IMR-90 (cell line): ENCODE measurements at regions not wholly inside any gene's neighbourhood (a gene's known extent, or its start where the extent isn't known, plus 50 kb on each side); places are given as distances from the start of the nearest gene placed in this dataset.

Source experiments
- ATAC-seq: fragments of 200-7000 bp; cut with Tn5 transposase; 2 replicates; pipeline ENCODE4 v1.9.1; 2020; ENCODE audit warnings: low read depth, mild to moderate bottlenecking, moderate library complexity
- BruUV-seq: library from RNA; stranded (reverse); fragments of 400-500 nt; replicated peaks from 2 replicates; lab custom pipeline; 2021; lab: Mats Ljungman, UMichigan
- CTCF ChIA-PET: fragments of 300-600 bp; formaldehyde crosslinking; extraction: SDS; loops from one replicate; lab custom pipeline; 2021; ENCODE audit warnings: antibody characterized with exemption; lab: Yijun Ruan, JAX
- POLR2A ChIA-PET: fragments of 300-600 bp; sonication (Branson Sonifier 250); formaldehyde crosslinking; loops from one replicate; lab custom pipeline; 2022; ENCODE audit warnings: antibody characterized with exemption; ENCODE audit not compliant: unreplicated experiment; lab: Charles Lee
- DNase-seq: peaks from one replicate; pipeline ENCODE4 v3.0.0; 2013
- H2AFZ ChIP-seq: replicated peaks from 2 replicates; pipeline ENCODE3; 2013; ENCODE audit warnings: low read length, mild to moderate bottlenecking; ENCODE audit not compliant: poor library complexity
- H2AK5ac ChIP-seq: 2 replicates; pipeline ENCODE4 v1.6.1; 2013; ENCODE audit warnings: low read depth, low read length, inconsistent platforms
- H2AK9ac ChIP-seq: replicated peaks from 2 replicates; pipeline ENCODE3; 2013; ENCODE audit warnings: mild to moderate bottlenecking, low read depth, low read length, moderate library complexity; ENCODE audit not compliant: poor library complexity
- H2BK120ac ChIP-seq: 2 replicates; pipeline ENCODE4 v1.6.1; 2013; ENCODE audit warnings: low read depth, low read length, inconsistent platforms
- H2BK15ac ChIP-seq: 3 replicates; pipeline ENCODE4 v1.6.1; 2013; ENCODE audit warnings: low read depth, low read length, inconsistent platforms
- H2BK20ac ChIP-seq: 2 replicates; pipeline ENCODE4 v1.6.1; 2013; ENCODE audit warnings: low read depth, mild to moderate bottlenecking, inconsistent platforms, low read length, moderate library complexity
- H2BK5ac ChIP-seq: 2 replicates; pipeline ENCODE4 v1.6.1; 2013; ENCODE audit warnings: mild to moderate bottlenecking, low read depth, low read length, inconsistent platforms; ENCODE audit not compliant: poor library complexity, severe bottlenecking
- H3K14ac ChIP-seq: replicated peaks from 2 replicates; pipeline ENCODE4 v1.6.1; 2013; ENCODE audit warnings: low read depth, low read length, inconsistent platforms
- H3K18ac ChIP-seq: 2 replicates; pipeline ENCODE4 v1.6.1; 2013; ENCODE audit warnings: low read depth, low read length, control low read depth
- H3K23ac ChIP-seq: 2 replicates; pipeline ENCODE4 v1.6.1; 2013; ENCODE audit warnings: low read depth, low read length, inconsistent platforms
- H3K27ac ChIP-seq: 2 replicates; pipeline ENCODE4 v1.5.1; 2013; ENCODE audit warnings: mild to moderate bottlenecking, control low read depth, low read length; ENCODE audit not compliant: insufficient read depth
- H3K27me3 ChIP-seq: 2 replicates; pipeline ENCODE4 v1.6.1; 2013; ENCODE audit warnings: low read length; ENCODE audit not compliant: control insufficient read depth, insufficient read depth
- H3K36me3 ChIP-seq: 2 replicates; pipeline ENCODE4 v1.6.1; 2013; ENCODE audit warnings: low read length, mixed read lengths; ENCODE audit not compliant: control insufficient read depth, insufficient read depth
- H3K4ac ChIP-seq: 2 replicates; pipeline ENCODE4 v1.6.1; 2013; ENCODE audit warnings: low read depth, low read length, inconsistent platforms
- H3K4me1 ChIP-seq: 2 replicates; pipeline ENCODE4 v1.6.1; 2013; ENCODE audit warnings: low read length, mixed read lengths; ENCODE audit not compliant: control insufficient read depth, insufficient read depth
- H3K4me2 ChIP-seq: 2 replicates; pipeline ENCODE4 v1.6.1; 2013; ENCODE audit warnings: low read depth, mild to moderate bottlenecking, control low read depth, low read length, moderate library complexity
- H3K4me3 ChIP-seq: 2 replicates; pipeline ENCODE4 v1.5.1; 2013; ENCODE audit warnings: low read depth, mild to moderate bottlenecking, control low read depth, low read length, moderate library complexity; ENCODE audit not compliant: insufficient read depth
- H3K56ac ChIP-seq: 2 replicates; pipeline ENCODE4 v1.6.1; 2013; ENCODE audit warnings: low read length, inconsistent platforms; ENCODE audit not compliant: insufficient read depth; ENCODE audit errors: extremely low read depth
- H3K79me1 ChIP-seq, 2 experiments: 2 replicates each; pipeline ENCODE4 v1.6.1; 2013; ENCODE audit warnings: low read length in 2 of 2, inconsistent platforms in 1 of 2, low read depth in 1 of 2
- H3K9ac ChIP-seq: 2 replicates; pipeline ENCODE4 v1.6.1; 2013; ENCODE audit warnings: low read depth, low read length, control low read depth
- H3K9me1 ChIP-seq: 2 replicates; pipeline ENCODE4 v1.6.1; 2013; ENCODE audit warnings: low read length, inconsistent platforms; ENCODE audit not compliant: insufficient read depth
- H3K9me3 ChIP-seq: 2 replicates; pipeline ENCODE4 v1.6.1; 2013; ENCODE audit warnings: low read length; ENCODE audit not compliant: control insufficient read depth, insufficient read depth
- H4K20me1 ChIP-seq: 2 replicates; pipeline ENCODE4 v1.6.1; 2013; ENCODE audit warnings: low read length, inconsistent platforms; ENCODE audit not compliant: insufficient read depth
- H4K5ac ChIP-seq: 2 replicates; pipeline ENCODE4 v1.6.1; 2013; ENCODE audit warnings: mild to moderate bottlenecking, low read depth, low read length, control low read depth
- H4K8ac ChIP-seq, 2 experiments: 2 replicates each; pipeline ENCODE4 v1.6.1; 2013; ENCODE audit warnings: low read depth in 2 of 2, low read length in 2 of 2, control low read depth in 1 of 2, inconsistent platforms in 1 of 2
- H4K91ac ChIP-seq: 2 replicates; pipeline ENCODE4 v1.6.1; 2013; ENCODE audit warnings: low read depth, low read length, inconsistent platforms; ENCODE audit not compliant: insufficient read depth
- CHD1 ChIP-seq: IDR thresholded peaks from 2 replicates; pipeline ENCODE4 v1.6.1; 2012; ENCODE audit warnings: low read depth, low read length, improper control_type of control experiment
- SMC3 ChIP-seq: fragments of 150-350 bp; IDR thresholded peaks from 2 replicates; pipeline ENCODE4 v1.6.1; 2016; ENCODE audit warnings: low read depth, mild to moderate bottlenecking, antibody characterized with exemption, low read length, moderate library complexity
- WGBS, 2 experiments: methylation state at CpG; one replicate each; pipeline versions ENCODE4 v1.1.5 to v1.1.7; 2013; ENCODE audit warnings: missing lambda C conversion rate in 2 of 2; ENCODE audit not compliant: insufficient read length in 1 of 2; ENCODE audit errors: extremely low coverage in 2 of 2; 5-methylcytosine and 5-hydroxymethylcytosine counted together
- dilution Hi-C: fragments of 300-500 bp; cut with HindIII; formaldehyde crosslinking; loops from one replicate; pipeline ENCODE4 v1.14.3; 2018; ENCODE audit warnings: low sequenced_read_pairs; ENCODE audit not compliant: unreplicated experiment
- in situ Hi-C: fragments of 300-500 bp; cut with MboI; formaldehyde crosslinking; loops from 3 replicates; pipeline ENCODE4 v1.14.3; 2019; ENCODE audit warnings: low sequenced_read_pairs, inconsistent platforms, mixed read lengths
- intact Hi-C: fragments of 100-400 bp; cut with micrococcal nuclease; formaldehyde crosslinking; loops from 2 replicates; pipeline ENCODE4 v1.10.0; 2022

- Histone ChIP-seq H3K56ac (no peak overlapping the region), H3K18ac (no peak overlapping the region), H3K23ac (no peak overlapping the region), H4K5ac (no peak overlapping the region), H4K8ac (no peak overlapping the region), H2AK5ac (no peak overlapping the region), H3K27me3 (no peaks in the 10 kb centered on the region), H3K27ac (no peak overlapping the region), H3K4me1 (no peaks in the 10 kb centered on the region), H3K9me1 (no peaks in the 10 kb centered on the region), H2BK20ac (no peak overlapping the region), H2AFZ (no peak overlapping the region), H3K79me1 (no peaks in the 10 kb centered on the region), H3K4ac (no peak overlapping the region), H3K4me3 (no peak overlapping the region), H2BK15ac (no peak overlapping the region), H4K20me1 (no peaks in the 10 kb centered on the region), H3K36me3 (no peaks in the 10 kb centered on the region), H4K91ac (no peak overlapping the region), H2AK9ac (no peak overlapping the region), H3K14ac (no peak overlapping the region), H3K4me2 (no peak overlapping the region), H3K9ac (no peak overlapping the region), H2BK5ac (no peak overlapping the region), H2BK120ac (no peak overlapping the region), H3K9me3 (peaks cover 34% of the 10 kb centered on the region)
- ChIA-PET CTCF (no interaction called here), POLR2A (no interaction called here)
- dilution Hi-C loops (no loop called here), intact Hi-C loops (no loop called here), in situ Hi-C loops (no loop called here)
- BruUV-seq = no TSS peak
- DNase-seq = no peak
- 70% methylated on average over 19 of the region's 75 CpGs; no CpG with 5 or more reads in 1 of the 2 experiments for WGBS, 2 experiments
- TF ChIP-seq SMC3 (no peak), CHD1 (no peak)
- no peak for ATAC-seq
These were observed 177.7 kb downstream of the OR4M2 start for GRCh38 chr15:22258009-22258397.
